Keratinocyte (primary cell): ENCODE measurements at regions not wholly inside any gene's neighbourhood (a gene's known extent, or its start where the extent isn't known, plus 50 kb on each side); places are given as distances from the start of the nearest gene placed in this dataset.
"Not testable (repeated sequence)": the region's sequence is repeated elsewhere in the genome, so short reads cannot be mapped to it uniquely, and the experiment has no call there.

Source experiments
- DNase-seq: peaks from one replicate; pipeline ENCODE4 v3.0.0-alpha.2; 2011; ENCODE audit warnings: low read depth, missing footprints, low spot score
- FAIRE-seq: peaks from 2 replicates; lab custom pipeline; 2011; peaks lifted over from hg19 to GRCh38; lab: Jason Lieb, UNC
- H2AFZ ChIP-seq: 2 replicates; pipeline ENCODE4 v1.6.0; 2012; ENCODE audit warnings: low read length, control low read depth, inconsistent platforms; ENCODE audit not compliant: control insufficient read depth
- H3K27ac ChIP-seq: 2 replicates; pipeline ENCODE4 v1.5.1; 2011; ENCODE audit warnings: low read length; ENCODE audit not compliant: control insufficient read depth, insufficient read depth
- H3K27me3 ChIP-seq: 3 replicates; pipeline ENCODE4 v1.6.0; 2011; ENCODE audit warnings: low read length; ENCODE audit not compliant: control insufficient read depth, insufficient read depth; ENCODE audit errors: extremely low read depth
- H3K36me3 ChIP-seq, 2 experiments: 2 replicates in 1 of 2; 3 replicates in 1 of 2; pipeline ENCODE4 v1.5.1; 2011; ENCODE audit warnings: low read length in 2 of 2, mild to moderate bottlenecking in 1 of 2; ENCODE audit not compliant: control insufficient read depth in 2 of 2, insufficient read depth in 2 of 2; ENCODE audit errors: extremely low read depth in 1 of 2
- H3K4me1 ChIP-seq: 3 replicates; pipeline ENCODE4 v1.5.1; 2011; ENCODE audit warnings: low read length; ENCODE audit not compliant: control insufficient read depth, insufficient read depth; ENCODE audit errors: extremely low read depth
- H3K4me2 ChIP-seq: 3 replicates; pipeline ENCODE4 v1.6.0; 2011; ENCODE audit warnings: low read depth, low read length; ENCODE audit not compliant: control insufficient read depth, insufficient read depth; ENCODE audit errors: extremely low read depth
- H3K4me3 ChIP-seq, 3 experiments: fragments of 200-600 bp in 1 of 3; sonication (generic) in 1 of 3; 2 replicates in 2 of 3; 3 replicates in 1 of 3; pipeline ENCODE4 v1.5.1; 2011 to 2016; ENCODE audit warnings: low read length in 3 of 3, mild to moderate bottlenecking in 3 of 3, control low read depth in 2 of 3, inconsistent platforms in 1 of 3, low read depth in 1 of 3, mixed read lengths in 1 of 3, mixed run types in 1 of 3, moderate library complexity in 1 of 3; ENCODE audit not compliant: control insufficient read depth in 2 of 3, insufficient read depth in 2 of 3; ENCODE audit errors: extremely low read depth in 1 of 3
- H3K79me2 ChIP-seq: 2 replicates; pipeline ENCODE4 v1.6.0; 2012; ENCODE audit warnings: low read length; ENCODE audit not compliant: control insufficient read depth, insufficient read depth
- H3K9ac ChIP-seq: 3 replicates; pipeline ENCODE4 v1.6.0; 2011; ENCODE audit warnings: low read length; ENCODE audit not compliant: control insufficient read depth, insufficient read depth; ENCODE audit errors: extremely low read depth
- H3K9me1 ChIP-seq: 3 replicates; pipeline ENCODE4 v1.6.0; 2011; ENCODE audit warnings: low read length; ENCODE audit not compliant: control insufficient read depth, insufficient read depth; ENCODE audit errors: extremely low read depth
- H3K9me3 ChIP-seq: 2 replicates; pipeline ENCODE4 v1.5.1; 2012; ENCODE audit warnings: low read depth, low read length; ENCODE audit not compliant: control insufficient read depth
- H4K20me1 ChIP-seq: 3 replicates; pipeline ENCODE4 v1.6.0; 2011; ENCODE audit warnings: low read length; ENCODE audit not compliant: control insufficient read depth, insufficient read depth; ENCODE audit errors: extremely low read depth
- EZH2 ChIP-seq: IDR thresholded peaks from one replicate; pipeline ENCODE4 v1.6.1; 2012; ENCODE audit warnings: inconsistent platforms, mild to moderate bottlenecking, low read length, moderate library complexity
- dilution Hi-C: fragments of 300-500 bp; cut with MboI; formaldehyde crosslinking; loops from one replicate; pipeline ENCODE4 v1.7.0; 2020; ENCODE audit warnings: low sequenced_read_pairs; ENCODE audit not compliant: extremely low pct_ligation_motif_present
- TF ChIP-seq, protein P1 (sequence below), 3 experiments: IDR thresholded peaks in 1 of 3; conservative IDR thresholded peaks in 1 of 3; optimal IDR thresholded peaks in 1 of 3; 2 replicates in 2 of 3; 3 replicates in 1 of 3; pipeline versions ENCODE3 to v1.5.1; 2011; ENCODE audit warnings: low read length in 3 of 3, mild to moderate bottlenecking in 3 of 3, moderate library complexity in 2 of 3, control low read depth in 1 of 3, inconsistent platforms in 1 of 3; ENCODE audit not compliant: insufficient read depth in 2 of 3; ENCODE audit errors: extremely low read depth in 1 of 3

GRCh38 chr19:13633522-13633922 lies 127.2 kb upstream of the CACNA1A start:
- H3K4me1 ChIP-seq: no peaks in the 10 kb centered on the region
- H3K79me2 ChIP-seq: no peaks in the 10 kb centered on the region
- no peak overlapping the region for H3K9ac ChIP-seq
- dilution Hi-C loops: no loop called here
- no peak overlapping the region for H3K4me2 ChIP-seq
- H3K4me3 ChIP-seq: no peak overlapping the region
- H3K27me3 ChIP-seq: no peaks in the 10 kb centered on the region
- no peaks in the 10 kb centered on the region for H3K36me3 ChIP-seq
- H3K9me3 ChIP-seq: no peaks in the 10 kb centered on the region
- no peaks in the 10 kb centered on the region for H3K9me1 ChIP-seq
- H3K27ac ChIP-seq: no peak overlapping the region
- TF ChIP-seq EZH2: no peak
- TF ChIP-seq, protein P1, sequence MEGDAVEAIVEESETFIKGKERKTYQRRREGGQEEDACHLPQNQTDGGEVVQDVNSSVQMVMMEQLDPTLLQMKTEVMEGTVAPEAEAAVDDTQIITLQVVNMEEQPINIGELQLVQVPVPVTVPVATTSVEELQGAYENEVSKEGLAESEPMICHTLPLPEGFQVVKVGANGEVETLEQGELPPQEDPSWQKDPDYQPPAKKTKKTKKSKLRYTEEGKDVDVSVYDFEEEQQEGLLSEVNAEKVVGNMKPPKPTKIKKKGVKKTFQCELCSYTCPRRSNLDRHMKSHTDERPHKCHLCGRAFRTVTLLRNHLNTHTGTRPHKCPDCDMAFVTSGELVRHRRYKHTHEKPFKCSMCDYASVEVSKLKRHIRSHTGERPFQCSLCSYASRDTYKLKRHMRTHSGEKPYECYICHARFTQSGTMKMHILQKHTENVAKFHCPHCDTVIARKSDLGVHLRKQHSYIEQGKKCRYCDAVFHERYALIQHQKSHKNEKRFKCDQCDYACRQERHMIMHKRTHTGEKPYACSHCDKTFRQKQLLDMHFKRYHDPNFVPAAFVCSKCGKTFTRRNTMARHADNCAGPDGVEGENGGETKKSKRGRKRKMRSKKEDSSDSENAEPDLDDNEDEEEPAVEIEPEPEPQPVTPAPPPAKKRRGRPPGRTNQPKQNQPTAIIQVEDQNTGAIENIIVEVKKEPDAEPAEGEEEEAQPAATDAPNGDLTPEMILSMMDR (optimal IDR thresholded peaks at IDR 0.05 in 1 of 3, IDR thresholded peaks at IDR 0.05 in 1 of 3, conservative IDR thresholded peaks at IDR 0.05 in 1 of 3; ENCODE audit: extremely low read depth in 1 of 3, insufficient read depth in 2 of 3, low read length in 3 of 3): no peak
- no peaks in the 10 kb centered on the region for H4K20me1 ChIP-seq
- H2AFZ ChIP-seq: no peak overlapping the region
- no peak for FAIRE-seq
- DNase-seq: no peak

DNA sequence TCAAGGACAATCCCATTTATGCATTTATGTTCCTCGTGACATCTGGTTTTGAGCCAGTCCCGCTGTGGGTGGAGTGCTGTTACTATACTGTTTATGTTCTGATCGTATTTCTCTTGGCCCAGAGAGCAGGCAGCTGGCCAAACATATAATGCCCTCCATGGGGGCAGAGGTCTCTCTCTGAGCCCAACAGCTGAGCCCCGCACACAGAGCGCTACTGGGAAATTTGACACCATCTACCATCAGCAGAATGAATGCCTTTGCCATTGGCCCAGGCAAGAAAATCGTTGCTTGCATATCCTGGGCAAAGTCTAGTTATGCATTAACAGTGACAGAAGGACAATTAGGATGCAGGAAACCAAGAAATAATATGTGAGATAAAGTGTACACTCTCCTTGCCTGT lies 126.8 kb upstream of the CACNA1A start:
- no peak for FAIRE-seq
- Histone ChIP-seq H3K9ac (no peak overlapping the region), H3K27me3 (no peaks in the 10 kb centered on the region), H3K9me3 (no peaks in the 10 kb centered on the region), H4K20me1 (no peaks in the 10 kb centered on the region), H2AFZ (no peak overlapping the region), H3K4me1 (no peaks in the 10 kb centered on the region), H3K27ac (no peak overlapping the region), H3K36me3 (no peaks in the 10 kb centered on the region), H3K4me2 (no peak overlapping the region), H3K79me2 (no peaks in the 10 kb centered on the region), H3K9me1 (no peaks in the 10 kb centered on the region), H3K4me3 (no peak overlapping the region)
- DNase-seq: no peak
- TF ChIP-seq EZH2: no peak
- TF ChIP-seq, protein P1 (optimal IDR thresholded peaks at IDR 0.05 in 1 of 3, IDR thresholded peaks at IDR 0.05 in 1 of 3, conservative IDR thresholded peaks at IDR 0.05 in 1 of 3; ENCODE audit: extremely low read depth in 1 of 3, insufficient read depth in 2 of 3, low read length in 3 of 3): no peak
- dilution Hi-C loops: no loop called here

GRCh38 chr19:13632164-13632563 lies 125.9 kb upstream of the CACNA1A start:
- dilution Hi-C loops, FAIRE-seq: not testable (repeated sequence)

More at GRCh38 chr19:13632164-13632563, 125.9 kb upstream of the CACNA1A start:
- H3K27ac ChIP-seq, DNase-seq, H3K4me2 ChIP-seq, H3K9ac ChIP-seq, H3K4me3 ChIP-seq, H3K79me2 ChIP-seq, H3K36me3 ChIP-seq, H2AFZ ChIP-seq, H3K9me3 ChIP-seq, H4K20me1 ChIP-seq, H3K27me3 ChIP-seq, H3K9me1 ChIP-seq, H3K4me1 ChIP-seq: not testable (repeated sequence)
